GM12872 (cell line): ENCODE measurements at regions not wholly inside any gene's neighbourhood (a gene's known extent, or its start where the extent isn't known, plus 50 kb on each side); places are given as distances from the start of the nearest gene placed in this dataset.

ENCODE experiments used
- TF ChIP-seq, protein P1 (sequence below): IDR thresholded peaks from 3 replicates; pipeline ENCODE4 v1.5.1; 2011; ENCODE audit warnings: low read depth, mild to moderate bottlenecking, low read length, moderate library complexity; ENCODE audit not compliant: insufficient read depth

DNA sequence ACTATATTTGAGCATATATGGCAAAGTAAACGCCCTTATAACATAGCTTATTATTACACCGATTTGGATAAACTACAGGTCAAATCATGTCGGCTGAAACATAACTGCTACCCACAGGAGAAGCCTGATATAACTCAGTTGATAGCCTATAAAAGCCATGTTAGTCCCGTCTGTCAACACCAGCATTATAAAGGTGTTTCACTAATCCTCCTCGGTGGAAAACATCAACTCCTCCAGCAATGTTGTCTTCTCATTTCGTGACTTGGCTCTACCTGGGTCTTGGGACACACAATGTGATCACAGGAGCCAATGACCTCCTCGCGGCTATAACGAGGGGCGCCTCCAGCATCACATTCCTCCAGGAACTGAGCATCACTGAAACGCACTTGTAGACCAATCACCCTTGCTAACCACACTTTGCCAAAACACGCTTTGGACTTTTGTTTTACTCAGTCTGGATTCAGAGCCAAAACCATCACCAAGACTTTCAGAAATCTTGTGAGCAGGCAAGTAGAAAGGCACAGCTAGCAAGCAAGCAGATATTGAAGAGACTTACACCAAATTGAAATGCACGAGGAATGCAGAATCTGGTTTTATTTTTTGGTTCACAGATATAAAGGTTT is 269.7 kb upstream of the NFE2L3 start:
- TF ChIP-seq, protein P1, sequence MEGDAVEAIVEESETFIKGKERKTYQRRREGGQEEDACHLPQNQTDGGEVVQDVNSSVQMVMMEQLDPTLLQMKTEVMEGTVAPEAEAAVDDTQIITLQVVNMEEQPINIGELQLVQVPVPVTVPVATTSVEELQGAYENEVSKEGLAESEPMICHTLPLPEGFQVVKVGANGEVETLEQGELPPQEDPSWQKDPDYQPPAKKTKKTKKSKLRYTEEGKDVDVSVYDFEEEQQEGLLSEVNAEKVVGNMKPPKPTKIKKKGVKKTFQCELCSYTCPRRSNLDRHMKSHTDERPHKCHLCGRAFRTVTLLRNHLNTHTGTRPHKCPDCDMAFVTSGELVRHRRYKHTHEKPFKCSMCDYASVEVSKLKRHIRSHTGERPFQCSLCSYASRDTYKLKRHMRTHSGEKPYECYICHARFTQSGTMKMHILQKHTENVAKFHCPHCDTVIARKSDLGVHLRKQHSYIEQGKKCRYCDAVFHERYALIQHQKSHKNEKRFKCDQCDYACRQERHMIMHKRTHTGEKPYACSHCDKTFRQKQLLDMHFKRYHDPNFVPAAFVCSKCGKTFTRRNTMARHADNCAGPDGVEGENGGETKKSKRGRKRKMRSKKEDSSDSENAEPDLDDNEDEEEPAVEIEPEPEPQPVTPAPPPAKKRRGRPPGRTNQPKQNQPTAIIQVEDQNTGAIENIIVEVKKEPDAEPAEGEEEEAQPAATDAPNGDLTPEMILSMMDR, result no peak

DNA sequence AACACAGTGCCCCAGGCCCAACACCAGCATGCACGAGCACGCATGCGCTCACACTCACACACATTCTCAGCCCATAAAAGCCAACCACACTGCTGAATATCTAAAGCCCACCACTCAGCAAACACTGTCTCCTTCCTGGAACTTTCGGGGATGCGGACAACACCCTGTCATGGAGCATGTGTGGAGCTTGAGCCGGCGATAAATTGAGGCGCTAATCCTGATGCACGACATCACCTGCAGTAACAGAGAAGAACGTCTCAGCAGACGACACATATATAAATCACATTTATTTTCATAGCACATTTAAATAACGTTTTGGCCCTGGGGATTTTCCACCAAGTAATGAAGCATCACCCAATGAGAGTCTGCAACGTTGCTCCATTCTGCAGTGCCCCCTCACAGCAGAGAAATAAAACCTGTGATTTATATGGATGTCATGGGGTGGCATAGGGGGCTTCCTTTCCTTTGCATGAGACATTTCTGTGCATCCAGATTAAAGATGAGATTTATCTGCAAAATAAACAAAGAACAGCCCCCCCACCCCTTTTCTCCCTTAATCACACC is 267.7 kb upstream of the NFE2L3 start:
- TF ChIP-seq, protein P1, result no peak

DNA sequence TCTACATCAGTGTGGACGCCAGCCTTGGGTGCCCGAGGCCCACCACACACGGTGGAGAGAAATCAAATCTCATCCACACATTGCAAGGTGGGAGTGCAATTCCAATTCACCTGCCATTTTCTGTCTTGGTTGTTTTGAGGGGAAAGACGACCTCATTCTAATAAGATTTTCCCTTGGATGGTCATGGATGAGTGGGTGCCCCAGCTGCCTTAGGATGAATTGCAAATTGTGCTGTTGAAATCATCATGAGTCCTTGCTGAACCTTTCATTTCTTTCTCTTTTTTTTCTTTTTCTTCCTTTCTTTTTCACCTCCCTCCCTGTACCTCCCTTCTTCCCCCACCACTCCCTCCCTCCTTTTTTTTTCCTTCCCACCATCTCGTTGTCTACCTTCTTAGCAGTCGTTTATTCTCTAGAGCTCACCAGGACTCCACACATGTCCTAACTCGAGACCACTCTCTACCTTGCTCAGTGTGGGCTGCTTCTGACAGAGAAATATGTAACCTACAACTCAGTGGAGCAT is 266.9 kb upstream of the NFE2L3 start:
- TF ChIP-seq, protein P1, result no peak

DNA sequence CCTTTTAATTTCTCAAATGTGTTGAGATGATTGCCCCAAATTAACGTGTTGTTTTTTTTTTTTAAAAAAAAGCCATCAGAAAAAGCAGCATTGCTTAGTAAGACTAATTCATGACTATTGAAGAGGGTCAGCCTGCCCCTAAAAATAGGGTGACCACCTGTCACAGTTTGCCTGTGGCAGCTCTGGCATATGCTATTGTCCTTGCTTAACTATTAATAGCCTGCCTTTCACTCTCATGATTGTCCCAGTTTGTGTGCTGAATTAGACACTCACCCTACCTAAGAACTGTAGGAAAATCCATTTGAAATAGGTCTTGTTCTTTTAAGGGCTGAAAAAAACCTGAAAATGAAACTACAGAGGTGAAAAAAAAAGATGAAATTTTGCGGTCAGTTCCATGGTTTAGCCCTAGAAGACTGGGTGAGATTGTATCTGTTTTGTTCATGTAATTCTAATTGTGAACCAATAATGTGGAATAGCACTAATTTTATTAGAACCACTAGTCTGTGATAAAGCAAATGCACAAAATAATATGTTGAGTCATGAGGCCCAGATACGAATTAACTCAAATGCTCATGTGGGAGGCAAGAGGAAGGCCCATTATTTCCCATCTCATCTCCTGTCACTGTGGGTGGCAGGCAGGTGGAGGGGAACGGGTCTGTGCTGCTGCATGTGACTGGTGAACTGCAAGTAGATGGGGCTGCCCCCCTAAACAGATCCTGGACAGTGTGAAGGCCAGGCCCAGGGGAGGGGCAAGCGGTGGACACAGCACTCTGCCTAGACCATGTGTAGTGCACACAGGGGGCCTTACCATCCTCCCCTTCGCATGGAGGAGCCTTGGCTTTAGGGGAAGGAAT is 265.4 kb upstream of the NFE2L3 start:
- TF ChIP-seq, protein P1, result no peak

DNA sequence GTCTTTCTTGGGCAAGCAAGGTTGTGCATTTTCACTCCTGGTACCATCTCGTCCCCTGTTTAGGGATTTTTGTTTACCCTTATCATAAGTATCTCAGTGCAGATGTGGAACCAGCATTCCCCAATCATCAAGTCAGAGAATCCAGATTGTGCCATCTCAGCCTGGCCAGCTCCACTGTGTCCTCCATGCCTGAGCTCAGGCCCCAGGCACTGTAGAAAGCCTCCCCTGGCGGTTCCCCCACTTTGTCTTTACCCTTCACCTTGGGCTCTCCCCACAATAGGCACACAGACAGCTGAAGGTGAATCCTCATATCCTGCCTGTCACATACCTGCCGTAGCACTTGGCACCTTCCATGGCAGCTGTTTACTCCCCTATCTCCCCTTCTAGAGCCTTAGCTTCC is 264.7 kb upstream of the NFE2L3 start:
- TF ChIP-seq, protein P1, result no peak

DNA sequence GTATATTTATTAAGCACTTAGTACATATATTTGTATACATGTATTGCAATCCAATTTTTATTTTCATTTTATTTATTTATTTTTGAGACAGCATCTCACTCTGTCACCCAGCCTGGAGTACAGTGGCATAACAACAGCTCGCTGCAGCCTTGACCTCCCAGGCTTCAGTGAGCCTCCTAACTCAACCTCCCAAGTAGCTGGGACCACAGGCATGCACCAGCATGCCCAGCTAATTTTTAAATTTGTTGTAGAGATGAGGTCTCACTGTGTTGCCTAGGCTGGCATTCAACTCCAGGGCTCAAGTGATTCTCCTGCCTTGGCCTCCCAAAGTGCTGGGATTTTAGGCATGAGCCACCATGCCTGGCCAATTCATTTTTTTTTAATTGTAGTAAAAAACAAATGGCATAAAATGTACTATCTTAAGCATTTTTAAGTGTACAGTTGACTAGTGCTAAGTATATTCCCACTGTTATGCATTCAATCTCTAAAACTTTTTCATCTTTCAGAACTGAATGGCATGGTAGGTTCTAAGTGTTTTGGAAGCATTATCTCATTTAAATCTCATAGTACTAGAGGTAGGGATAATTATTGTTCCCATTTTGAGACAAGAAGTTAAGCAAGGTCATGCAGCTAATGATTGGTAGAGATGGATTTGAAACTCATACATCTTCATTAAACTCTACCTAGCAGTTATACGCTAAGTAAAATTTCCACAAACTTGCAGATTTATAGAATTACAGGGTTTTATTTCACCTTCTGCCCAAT is 264.0 kb upstream of the NFE2L3 start:
- TF ChIP-seq, protein P1, result no peak

DNA sequence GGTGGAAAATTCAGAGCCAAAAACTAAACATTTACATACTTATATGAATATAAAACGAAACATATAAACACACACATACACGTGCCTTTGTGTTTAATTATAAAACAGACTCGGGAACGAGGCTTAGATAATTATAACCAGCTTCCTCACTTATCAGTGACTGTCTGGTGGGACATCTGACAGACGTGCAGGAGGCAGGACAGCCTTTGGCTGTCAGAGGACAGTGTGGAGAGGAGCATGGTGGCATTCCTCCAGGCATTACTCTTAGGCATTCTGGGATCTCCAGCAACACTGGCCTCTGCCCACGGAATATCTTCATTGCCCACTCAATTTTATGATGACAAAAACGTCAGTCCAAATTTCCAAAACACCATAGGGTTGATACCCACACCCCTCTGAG is 262.2 kb upstream of the NFE2L3 start:
- TF ChIP-seq, protein P1, result no peak
